Thyroid gland (tissue), 4 donors: ENCODE measurements at regions not wholly inside any gene's neighbourhood (a gene's known extent, or its start where the extent isn't known, plus 50 kb on each side); places are given as distances from the start of the nearest gene placed in this dataset.
"Not testable (repeated sequence)": the region's sequence is repeated elsewhere in the genome, so short reads cannot be mapped to it uniquely, and the experiment has no call there.

Source experiments
- POLR2A ChIP-seq, 2 donors: fragments of 450-650 bp; IDR thresholded peaks; one replicate each; pipeline ENCODE4 v1.6.1; 2017; ENCODE audit warnings: antibody characterized with exemption in 2 of 2, mild to moderate bottlenecking in 2 of 2, moderate library complexity in 1 of 2
- TF ChIP-seq, protein P1 (sequence below), 6 experiments: fragments of 200-600 bp in 3 of 6; fragments of 450-650 bp in 3 of 6; sonication (generic) in 3 of 6; IDR thresholded peaks; one replicate each; pipeline ENCODE4 v1.5.1; 2016 to 2019; ENCODE audit warnings: antibody characterized with exemption in 6 of 6, mild to moderate bottlenecking in 2 of 6, inconsistent platforms in 1 of 6, moderate library complexity in 1 of 6

DNA sequence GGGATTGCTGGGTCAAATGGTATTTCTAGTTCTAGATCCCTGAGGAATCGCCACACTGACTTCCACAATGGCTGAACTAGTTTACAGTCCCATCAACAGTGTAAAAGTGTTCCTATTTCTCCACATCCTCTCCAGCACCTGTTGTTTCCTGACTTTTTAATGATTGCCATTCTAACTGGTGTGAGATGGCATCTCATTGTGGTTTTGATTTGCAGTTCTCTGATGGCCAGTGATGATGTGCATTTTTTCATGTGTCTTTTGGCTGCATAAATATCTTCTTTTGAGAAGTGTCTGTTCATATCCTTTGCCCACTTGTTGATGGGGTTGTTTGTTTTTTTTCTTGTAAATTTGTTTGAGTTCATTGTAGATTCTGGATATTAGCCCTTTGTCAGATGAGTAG is 220.3 kb downstream of the NPR3 start:
- TF ChIP-seq POLR2A (IDR thresholded peaks at IDR 0.05): not testable (repeated sequence)
- TF ChIP-seq, protein P1, sequence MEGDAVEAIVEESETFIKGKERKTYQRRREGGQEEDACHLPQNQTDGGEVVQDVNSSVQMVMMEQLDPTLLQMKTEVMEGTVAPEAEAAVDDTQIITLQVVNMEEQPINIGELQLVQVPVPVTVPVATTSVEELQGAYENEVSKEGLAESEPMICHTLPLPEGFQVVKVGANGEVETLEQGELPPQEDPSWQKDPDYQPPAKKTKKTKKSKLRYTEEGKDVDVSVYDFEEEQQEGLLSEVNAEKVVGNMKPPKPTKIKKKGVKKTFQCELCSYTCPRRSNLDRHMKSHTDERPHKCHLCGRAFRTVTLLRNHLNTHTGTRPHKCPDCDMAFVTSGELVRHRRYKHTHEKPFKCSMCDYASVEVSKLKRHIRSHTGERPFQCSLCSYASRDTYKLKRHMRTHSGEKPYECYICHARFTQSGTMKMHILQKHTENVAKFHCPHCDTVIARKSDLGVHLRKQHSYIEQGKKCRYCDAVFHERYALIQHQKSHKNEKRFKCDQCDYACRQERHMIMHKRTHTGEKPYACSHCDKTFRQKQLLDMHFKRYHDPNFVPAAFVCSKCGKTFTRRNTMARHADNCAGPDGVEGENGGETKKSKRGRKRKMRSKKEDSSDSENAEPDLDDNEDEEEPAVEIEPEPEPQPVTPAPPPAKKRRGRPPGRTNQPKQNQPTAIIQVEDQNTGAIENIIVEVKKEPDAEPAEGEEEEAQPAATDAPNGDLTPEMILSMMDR (IDR thresholded peaks at IDR 0.05): not testable (repeated sequence)
